K562 (cell line): ENCODE measurements at regions not wholly inside any gene's neighbourhood (a gene's known extent, or its start where the extent isn't known, plus 50 kb on each side); places are given as distances from the start of the nearest gene placed in this dataset.
A peak's percentile ranks its signal among the peaks of the same experiment; 100 is the strongest.

ENCODE experiments used
- ATAC-seq: fragments of 200-7000 bp; cut with Tn5 transposase; 3 replicates; pipeline ENCODE4 v1.9.1; 2020; ENCODE audit warnings: moderate library complexity
- BruUV-seq: library from RNA; stranded (reverse); fragments of 400-500 nt; replicated peaks from 2 replicates; lab custom pipeline; 2021; lab: Mats Ljungman, UMichigan
- CTCF ChIA-PET: fragments of 300-600 bp; formaldehyde crosslinking; extraction: SDS; loops from one replicate; lab custom pipeline; 2021; ENCODE audit warnings: low intra/inter-chr PET ratio; lab: Yijun Ruan, JAX
- POLR2A ChIA-PET: fragments of 300-600, 350-650 bp; sonication (Branson Sonifier 250); formaldehyde crosslinking; extraction: SDS; loops from one replicate; lab custom pipeline; 2021; ENCODE audit warnings: antibody characterized with exemption, inconsistent platforms; lab: Yijun Ruan, JAX
- DNase-seq, 4 experiments: peaks; one replicate each; pipeline versions ENCODE4 v3.0.0 to v3.0.0-alpha.2; 2011 to 2018; ENCODE audit warnings: low spot score in 3 of 4, mixed read lengths in 3 of 4; ENCODE audit errors: extremely low read depth in 1 of 4
- FAIRE-seq: peaks from 2 replicates; lab custom pipeline; 2011; peaks lifted over from hg19 to GRCh38; lab: Jason Lieb, UNC
- H2AFZ ChIP-seq: 2 replicates; pipeline ENCODE4 v1.6.0; 2011; ENCODE audit warnings: low read depth, low read length, control low read depth, inconsistent platforms
- H3K27ac ChIP-seq: fragments of 200-600 bp; 3 replicates; pipeline ENCODE4 v1.8.0; 2011; ENCODE audit warnings: low read depth, mild to moderate bottlenecking, control low read depth, inconsistent platforms, low read length, moderate library complexity, mixed read lengths; ENCODE audit errors: extremely low read depth
- H3K27me3 ChIP-seq, 2 experiments: fragments of 300-600 bp in 1 of 2; 2 replicates in 1 of 2; 3 replicates in 1 of 2; pipeline versions ENCODE4 v1.6.0 to v1.8.0; 2011; ENCODE audit warnings: inconsistent platforms in 2 of 2, low read length in 2 of 2, mild to moderate bottlenecking in 1 of 2, mixed read lengths in 1 of 2, moderate library complexity in 1 of 2; ENCODE audit not compliant: control insufficient read depth in 2 of 2, insufficient read depth in 2 of 2
- H3K36me3 ChIP-seq: fragments of 300-600 bp; 3 replicates; pipeline ENCODE4 v1.8.0; 2011; ENCODE audit warnings: mild to moderate bottlenecking, low read length, inconsistent platforms; ENCODE audit not compliant: control insufficient read depth, insufficient read depth
- H3K4me1 ChIP-seq, 2 experiments: fragments of 200-600 bp in 1 of 2; replicated peaks in 1 of 2; 2 replicates in 1 of 2; 3 replicates in 1 of 2; pipeline versions ENCODE4 v1.5.1 to v1.8.0; 2011; ENCODE audit warnings: inconsistent platforms in 2 of 2, low read length in 2 of 2, mild to moderate bottlenecking in 1 of 2, mixed read lengths in 1 of 2, moderate library complexity in 1 of 2; ENCODE audit not compliant: control insufficient read depth in 2 of 2, insufficient read depth in 2 of 2
- H3K4me2 ChIP-seq: 2 replicates; pipeline ENCODE4 v1.6.1; 2011; ENCODE audit warnings: low read length, control low read depth, inconsistent platforms, mixed read lengths; ENCODE audit not compliant: insufficient read depth
- H3K4me3 ChIP-seq: fragments of 200-600 bp; sonication (generic), shearing (Covaris generic); 2 replicates; pipeline ENCODE4 v1.5.1; 2016; ENCODE audit warnings: control low read depth, inconsistent platforms
- H3K79me2 ChIP-seq: fragments of 200-600 bp; 3 replicates; pipeline ENCODE4 v1.8.0; 2011; ENCODE audit warnings: low read length, inconsistent platforms; ENCODE audit not compliant: control insufficient read depth, insufficient read depth
- H3K9ac ChIP-seq, 2 experiments: 2 replicates each; pipeline versions ENCODE4 v1.6.0 to v1.6.1; 2011; ENCODE audit warnings: low read depth in 2 of 2, low read length in 2 of 2, control low read depth in 1 of 2, inconsistent platforms in 1 of 2, mild to moderate bottlenecking in 1 of 2, mixed read lengths in 1 of 2; ENCODE audit not compliant: insufficient read depth in 1 of 2
- H3K9me1 ChIP-seq: one replicate; pipeline ENCODE4 v1.6.0; 2011; ENCODE audit warnings: inconsistent platforms, mild to moderate bottlenecking, low read length, moderate library complexity; ENCODE audit not compliant: control insufficient read depth, insufficient read depth
- H3K9me3 ChIP-seq: replicated peaks from 2 replicates; pipeline ENCODE4 v1.5.1; 2011; ENCODE audit warnings: low read depth, low read length, inconsistent platforms; ENCODE audit not compliant: control insufficient read depth, insufficient read depth
- H4K20me1 ChIP-seq: replicated peaks from 2 replicates; pipeline ENCODE4 v1.6.1; 2011; ENCODE audit warnings: low read length, inconsistent platforms, mixed read lengths; ENCODE audit not compliant: control insufficient read depth, insufficient read depth
- ADNP ChIP-seq: fragments of 200-800 bp; sonication (Bioruptor generic); IDR thresholded peaks from 2 replicates; pipeline ENCODE4 v1.6.1; 2016; ENCODE audit warnings: missing genetic modification characterization, missing compliant biosample characterization
- BCOR ChIP-seq: fragments of 450-650 bp; IDR thresholded peaks from 2 replicates; pipeline ENCODE4 v1.6.1; 2016
- ELF1 ChIP-seq: fragments of 200-800 bp; sonication (Bioruptor generic); IDR thresholded peaks from 2 replicates; pipeline ENCODE4 v1.6.1; 2016; ENCODE audit warnings: missing genetic modification characterization, missing compliant biosample characterization
- KDM1A ChIP-seq, 2 experiments: fragments of 450-650 bp; IDR thresholded peaks; 2 replicates each; pipeline ENCODE4 v1.6.1; 2016; ENCODE audit warnings: mild to moderate bottlenecking in 2 of 2
- RAD51 ChIP-seq: fragments of 450-650 bp; IDR thresholded peaks from 2 replicates; pipeline ENCODE4 v1.7.1; 2016; ENCODE audit warnings: low read depth, mild to moderate bottlenecking, borderline replicate concordance
- RBM25 ChIP-seq: fragments of 200-400 bp; formaldehyde crosslinking; IDR thresholded peaks from 2 replicates; pipeline ENCODE4 v1.6.1; 2018; ENCODE audit warnings: low read length, low read depth, moderate library complexity; ENCODE audit not compliant: severe bottlenecking
- ZFP36 ChIP-seq: fragments of 150-350 bp; IDR thresholded peaks from 2 replicates; pipeline ENCODE4 v1.6.1; 2018; ENCODE audit warnings: low read length, low read depth; ENCODE audit not compliant: partially characterized antibody
- WGBS: fragments of 100-300 bp; shearing (Covaris generic); methylation state at CpG from one replicate; pipeline ENCODE4 v1.1.6; 2016; ENCODE audit warnings: low coverage, mixed read lengths; ENCODE audit not compliant: insufficient coverage; ENCODE audit errors: missing lambda C conversion rate; 5-methylcytosine and 5-hydroxymethylcytosine counted together
- in situ Hi-C: fragments of 300-500 bp; cut with MboI; formaldehyde crosslinking; loops from 4 replicates; pipeline ENCODE4 v1.15.0; 2018; ENCODE audit warnings: inconsistent platforms, mixed read lengths
- intact Hi-C: fragments of 100-400 bp; cut with micrococcal nuclease; formaldehyde crosslinking; loops from 2 replicates; pipeline ENCODE4 v1.14.2; 2022
- TF ChIP-seq, protein P1 (sequence below): fragments of 250-450 bp; sonication (Bioruptor Pico); IDR thresholded peaks from 2 replicates; pipeline ENCODE4 v1.4.0; 2020; ENCODE audit warnings: mild to moderate bottlenecking
- TF ChIP-seq, protein P2 (sequence below): sonication (generic); formaldehyde crosslinking; IDR thresholded peaks from 2 replicates; pipeline ENCODE4 v1.8.1; 2022; ENCODE audit warnings: missing genetic modification reagents

DNA sequence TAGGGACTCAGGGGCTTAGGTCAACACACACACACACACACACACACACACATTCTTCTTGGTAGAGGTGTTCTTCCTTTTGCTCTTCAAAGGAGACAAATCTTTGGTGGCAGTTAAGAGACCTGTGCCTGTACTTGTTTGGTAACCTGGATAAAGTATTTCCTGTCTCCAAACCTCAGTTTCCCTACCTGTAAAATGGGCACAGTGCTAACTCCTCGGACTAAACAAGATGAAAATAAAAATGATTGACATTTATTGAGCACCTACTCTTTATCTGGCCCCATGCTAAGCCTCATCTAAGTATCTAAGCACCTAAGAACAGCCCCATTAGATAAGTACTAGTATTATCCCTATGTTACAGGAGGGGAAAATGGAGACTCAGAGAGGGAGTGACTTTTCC, 220.8 kb upstream of the MYL2 start:
- ATAC-seq = no peak
- DNase-seq = no peak
- Histone ChIP-seq H3K4me2 (no peak overlapping the region), H4K20me1 (no peaks in the 10 kb centered on the region; the same call in 1 of the 2 replicates), H3K4me3 (no peak overlapping the region), H3K36me3 (no peaks in the 10 kb centered on the region), H3K79me2 (no peaks in the 10 kb centered on the region), H3K9ac (no peak overlapping the region), H2AFZ (no peak overlapping the region), H3K27ac (no peak overlapping the region), H3K9me3 (no peaks in the 10 kb centered on the region), H3K9me1 (no peaks in the 10 kb centered on the region), H3K4me1 (no peaks in the 10 kb centered on the region), H3K27me3 (peaks cover 7 to 41% of the 10 kb centered on the region in 2 experiments)
- intact Hi-C loops = no loop called here
- in situ Hi-C loops = no loop called here
- FAIRE-seq = no peak
- POLR2A ChIA-PET = no interaction called here
- peak; percentile 94 for TF ChIP-seq RBM25
- TF ChIP-seq ELF1 = no peak
- TF ChIP-seq BCOR = peak; percentile 57
- TF ChIP-seq RAD51 = no peak
- TF ChIP-seq, protein P1, sequence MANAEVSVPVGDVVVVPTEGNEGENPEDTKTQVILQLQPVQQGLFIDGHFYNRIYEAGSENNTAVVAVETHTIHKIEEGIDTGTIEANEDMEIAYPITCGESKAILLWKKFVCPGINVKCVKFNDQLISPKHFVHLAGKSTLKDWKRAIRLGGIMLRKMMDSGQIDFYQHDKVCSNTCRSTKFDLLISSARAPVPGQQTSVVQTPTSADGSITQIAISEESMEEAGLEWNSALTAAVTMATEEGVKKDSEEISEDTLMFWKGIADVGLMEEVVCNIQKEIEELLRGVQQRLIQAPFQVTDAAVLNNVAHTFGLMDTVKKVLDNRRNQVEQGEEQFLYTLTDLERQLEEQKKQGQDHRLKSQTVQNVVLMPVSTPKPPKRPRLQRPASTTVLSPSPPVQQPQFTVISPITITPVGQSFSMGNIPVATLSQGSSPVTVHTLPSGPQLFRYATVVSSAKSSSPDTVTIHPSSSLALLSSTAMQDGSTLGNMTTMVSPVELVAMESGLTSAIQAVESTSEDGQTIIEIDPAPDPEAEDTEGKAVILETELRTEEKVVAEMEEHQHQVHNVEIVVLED = no peak
- TF ChIP-seq ZFP36 = peak; percentile 38
- TF ChIP-seq, protein P2, sequence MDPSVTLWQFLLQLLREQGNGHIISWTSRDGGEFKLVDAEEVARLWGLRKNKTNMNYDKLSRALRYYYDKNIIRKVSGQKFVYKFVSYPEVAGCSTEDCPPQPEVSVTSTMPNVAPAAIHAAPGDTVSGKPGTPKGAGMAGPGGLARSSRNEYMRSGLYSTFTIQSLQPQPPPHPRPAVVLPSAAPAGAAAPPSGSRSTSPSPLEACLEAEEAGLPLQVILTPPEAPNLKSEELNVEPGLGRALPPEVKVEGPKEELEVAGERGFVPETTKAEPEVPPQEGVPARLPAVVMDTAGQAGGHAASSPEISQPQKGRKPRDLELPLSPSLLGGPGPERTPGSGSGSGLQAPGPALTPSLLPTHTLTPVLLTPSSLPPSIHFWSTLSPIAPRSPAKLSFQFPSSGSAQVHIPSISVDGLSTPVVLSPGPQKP (CRISPR knock-in tag) = no peak
- peak; percentile 76; the same call in 1 of the 2 replicates for TF ChIP-seq ADNP (tag)
- 0 out of 4 replicates have a peak, but pooled peaks of 1 of the 2 experiments have one; percentile 13 for TF ChIP-seq KDM1A (IDR thresholded peaks at IDR 0.05)
- no TSS peak for BruUV-seq
- WGBS = 0% methylated on average over 1 of the region's 1 CpG
- CTCF ChIA-PET = no interaction called here
